ENCODE measurements at regions not wholly inside any gene's neighbourhood (a gene's known extent, or its start where the extent isn't known, plus 50 kb on each side); places are given as distances from the start of the nearest gene placed in this dataset.

DNA sequence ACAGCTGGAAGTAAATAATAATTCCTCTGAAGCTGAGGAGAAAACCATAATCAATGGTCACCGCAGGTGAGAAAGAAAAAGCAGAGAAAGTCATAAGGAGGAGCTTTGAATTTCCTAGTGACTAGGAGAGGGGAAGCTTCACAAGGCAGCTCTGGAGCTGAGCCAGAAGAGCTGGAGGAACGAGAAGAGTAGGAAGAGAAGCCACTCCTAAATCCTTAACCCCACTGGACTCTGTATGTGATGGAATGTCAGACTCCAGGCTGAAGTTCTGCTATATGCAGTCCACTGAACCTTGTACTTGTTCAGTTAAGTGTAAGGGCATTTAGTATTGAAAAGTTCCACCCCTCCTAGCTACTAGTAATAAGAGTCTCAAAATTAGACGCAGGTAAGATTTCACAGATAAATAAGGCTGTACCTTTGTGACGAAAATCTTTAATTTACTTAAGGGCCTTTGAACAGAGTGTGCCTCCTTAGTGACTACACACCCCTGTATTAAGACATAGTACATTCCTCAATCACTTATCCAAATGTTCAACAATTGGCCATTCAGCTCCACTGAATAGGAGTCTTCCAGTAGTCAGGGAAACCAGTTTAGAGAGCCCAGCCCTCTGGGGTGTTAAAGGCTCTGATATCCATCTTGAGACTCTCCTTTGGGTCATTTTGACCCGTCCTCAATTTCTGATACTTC lies 71.4 kb upstream of the UFL1 start (continued):
- TF ChIP-seq, protein P1, sequence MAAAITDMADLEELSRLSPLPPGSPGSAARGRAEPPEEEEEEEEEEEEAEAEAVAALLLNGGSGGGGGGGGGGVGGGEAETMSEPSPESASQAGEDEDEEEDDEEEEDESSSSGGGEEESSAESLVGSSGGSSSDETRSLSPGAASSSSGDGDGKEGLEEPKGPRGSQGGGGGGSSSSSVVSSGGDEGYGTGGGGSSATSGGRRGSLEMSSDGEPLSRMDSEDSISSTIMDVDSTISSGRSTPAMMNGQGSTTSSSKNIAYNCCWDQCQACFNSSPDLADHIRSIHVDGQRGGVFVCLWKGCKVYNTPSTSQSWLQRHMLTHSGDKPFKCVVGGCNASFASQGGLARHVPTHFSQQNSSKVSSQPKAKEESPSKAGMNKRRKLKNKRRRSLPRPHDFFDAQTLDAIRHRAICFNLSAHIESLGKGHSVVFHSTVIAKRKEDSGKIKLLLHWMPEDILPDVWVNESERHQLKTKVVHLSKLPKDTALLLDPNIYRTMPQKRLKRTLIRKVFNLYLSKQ (tag by site-specific recombination; IDR thresholded peaks at IDR 0.05; ENCODE audit: borderline replicate concordance), result no peak
- TF ChIP-seq GFI1B (tag by site-specific recombination; IDR thresholded peaks at IDR 0.05) (no peak), ZNF571 (tag by site-specific recombination; IDR thresholded peaks at IDR 0.05) (no peak)

DNA sequence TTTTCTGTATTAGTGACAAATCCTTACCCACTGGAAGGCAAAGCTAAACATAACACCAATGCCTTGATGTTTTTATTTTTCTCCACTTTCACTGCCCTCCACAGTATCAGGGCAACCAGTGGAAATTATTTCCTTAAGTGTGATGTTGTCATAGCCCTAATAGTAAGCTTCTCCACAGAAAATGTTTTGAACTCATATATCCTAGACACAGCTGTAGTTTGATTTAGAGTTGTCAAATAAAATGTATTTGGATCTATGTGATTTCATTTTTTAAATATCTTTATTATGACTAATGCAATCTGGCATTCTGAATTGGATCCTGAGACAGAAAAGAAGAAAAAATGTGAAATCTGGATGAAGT lies 70.9 kb upstream of the UFL1 start:
- CTCF ChIA-PET, result interaction anchor here (1.1 to 1.2 kb wide), 2 partner anchors 10 to 399 kb away, joined by 3 read pairs; no protein-coding TSS in a partner anchor
- Histone ChIP-seq H3K4me3 (ENCODE audit: low read depth, low read length) (no peak overlapping the region), H3K27ac (ENCODE audit: extremely low read depth, low read depth, low read length) (no peak overlapping the region), H3K36me3 (ENCODE audit: control insufficient read depth in 2 of 2, insufficient read depth in 1 of 2, low read length in 2 of 2) (no peaks in the 10 kb centered on the region), H3K9me3 (ENCODE audit: control insufficient read depth, insufficient read depth, low read depth, low read length) (no peaks in the 10 kb centered on the region), H3K4me1 (ENCODE audit: control insufficient read depth, insufficient read depth, low read length) (0 out of 2 replicates have a peak, but pooled peaks cover 2% of the 10 kb centered on the region)
- no peak for TF ChIP-seq SP2 (tag by site-specific recombination; IDR thresholded peaks at IDR 0.05)
- no peak for TF ChIP-seq ZBTB21 (tag by site-specific recombination; IDR thresholded peaks at IDR 0.05)
- no peak for TF ChIP-seq ZNF114 (tag by site-specific recombination; IDR thresholded peaks at IDR 0.05)
- no peak for TF ChIP-seq ZIC2 (tag by site-specific recombination; IDR thresholded peaks at IDR 0.05)
- TF ChIP-seq, protein P2, sequence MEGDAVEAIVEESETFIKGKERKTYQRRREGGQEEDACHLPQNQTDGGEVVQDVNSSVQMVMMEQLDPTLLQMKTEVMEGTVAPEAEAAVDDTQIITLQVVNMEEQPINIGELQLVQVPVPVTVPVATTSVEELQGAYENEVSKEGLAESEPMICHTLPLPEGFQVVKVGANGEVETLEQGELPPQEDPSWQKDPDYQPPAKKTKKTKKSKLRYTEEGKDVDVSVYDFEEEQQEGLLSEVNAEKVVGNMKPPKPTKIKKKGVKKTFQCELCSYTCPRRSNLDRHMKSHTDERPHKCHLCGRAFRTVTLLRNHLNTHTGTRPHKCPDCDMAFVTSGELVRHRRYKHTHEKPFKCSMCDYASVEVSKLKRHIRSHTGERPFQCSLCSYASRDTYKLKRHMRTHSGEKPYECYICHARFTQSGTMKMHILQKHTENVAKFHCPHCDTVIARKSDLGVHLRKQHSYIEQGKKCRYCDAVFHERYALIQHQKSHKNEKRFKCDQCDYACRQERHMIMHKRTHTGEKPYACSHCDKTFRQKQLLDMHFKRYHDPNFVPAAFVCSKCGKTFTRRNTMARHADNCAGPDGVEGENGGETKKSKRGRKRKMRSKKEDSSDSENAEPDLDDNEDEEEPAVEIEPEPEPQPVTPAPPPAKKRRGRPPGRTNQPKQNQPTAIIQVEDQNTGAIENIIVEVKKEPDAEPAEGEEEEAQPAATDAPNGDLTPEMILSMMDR (tag by site-specific recombination; IDR thresholded peaks at IDR 0.05), result no peak
- no peak for TF ChIP-seq YY1 (tag by site-specific recombination; IDR thresholded peaks at IDR 0.05)
- no peak for TF ChIP-seq ZNF521 (tag by site-specific recombination; IDR thresholded peaks at IDR 0.05)
- TF ChIP-seq, protein P3, sequence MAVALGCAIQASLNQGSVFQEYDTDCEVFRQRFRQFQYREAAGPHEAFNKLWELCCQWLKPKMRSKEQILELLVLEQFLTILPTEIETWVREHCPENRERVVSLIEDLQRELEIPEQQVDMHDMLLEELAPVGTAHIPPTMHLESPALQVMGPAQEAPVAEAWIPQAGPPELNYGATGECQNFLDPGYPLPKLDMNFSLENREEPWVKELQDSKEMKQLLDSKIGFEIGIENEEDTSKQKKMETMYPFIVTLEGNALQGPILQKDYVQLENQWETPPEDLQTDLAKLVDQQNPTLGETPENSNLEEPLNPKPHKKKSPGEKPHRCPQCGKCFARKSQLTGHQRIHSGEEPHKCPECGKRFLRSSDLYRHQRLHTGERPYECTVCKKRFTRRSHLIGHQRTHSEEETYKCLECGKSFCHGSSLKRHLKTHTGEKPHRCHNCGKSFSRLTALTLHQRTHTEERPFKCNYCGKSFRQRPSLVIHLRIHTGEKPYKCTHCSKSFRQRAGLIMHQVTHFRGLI (tag by site-specific recombination; IDR thresholded peaks at IDR 0.05), result no peak
- TF ChIP-seq ZNF132 (tag by site-specific recombination; IDR thresholded peaks at IDR 0.05; ENCODE audit: borderline replicate concordance), result no peak
- TF ChIP-seq ZNF157 (tag by site-specific recombination; IDR thresholded peaks at IDR 0.05), result no peak
- TF ChIP-seq, protein P4, sequence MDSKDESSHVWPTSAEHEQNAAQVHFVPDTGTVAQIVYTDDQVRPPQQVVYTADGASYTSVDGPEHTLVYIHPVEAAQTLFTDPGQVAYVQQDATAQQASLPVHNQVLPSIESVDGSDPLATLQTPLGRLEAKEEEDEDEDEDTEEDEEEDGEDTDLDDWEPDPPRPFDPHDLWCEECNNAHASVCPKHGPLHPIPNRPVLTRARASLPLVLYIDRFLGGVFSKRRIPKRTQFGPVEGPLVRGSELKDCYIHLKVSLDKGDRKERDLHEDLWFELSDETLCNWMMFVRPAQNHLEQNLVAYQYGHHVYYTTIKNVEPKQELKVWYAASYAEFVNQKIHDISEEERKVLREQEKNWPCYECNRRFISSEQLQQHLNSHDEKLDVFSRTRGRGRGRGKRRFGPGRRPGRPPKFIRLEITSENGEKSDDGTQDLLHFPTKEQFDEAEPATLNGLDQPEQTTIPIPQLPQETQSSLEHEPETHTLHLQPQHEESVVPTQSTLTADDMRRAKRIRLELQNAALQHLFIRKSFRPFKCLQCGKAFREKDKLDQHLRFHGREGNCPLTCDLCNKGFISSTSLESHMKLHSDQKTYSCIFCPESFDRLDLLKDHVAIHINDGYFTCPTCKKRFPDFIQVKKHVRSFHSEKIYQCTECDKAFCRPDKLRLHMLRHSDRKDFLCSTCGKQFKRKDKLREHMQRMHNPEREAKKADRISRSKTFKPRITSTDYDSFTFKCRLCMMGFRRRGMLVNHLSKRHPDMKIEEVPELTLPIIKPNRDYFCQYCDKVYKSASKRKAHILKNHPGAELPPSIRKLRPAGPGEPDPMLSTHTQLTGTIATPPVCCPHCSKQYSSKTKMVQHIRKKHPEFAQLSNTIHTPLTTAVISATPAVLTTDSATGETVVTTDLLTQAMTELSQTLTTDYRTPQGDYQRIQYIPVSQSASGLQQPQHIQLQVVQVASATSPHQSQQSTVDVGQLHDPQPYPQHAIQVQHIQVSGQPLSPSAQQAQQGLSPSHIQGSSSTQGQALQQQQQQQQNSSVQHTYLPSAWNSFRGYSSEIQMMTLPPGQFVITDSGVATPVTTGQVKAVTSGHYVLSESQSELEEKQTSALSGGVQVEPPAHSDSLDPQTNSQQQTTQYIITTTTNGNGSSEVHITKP (tag by site-specific recombination; IDR thresholded peaks at IDR 0.05), result no peak
- no peak for TF ChIP-seq MYNN (tag by site-specific recombination; IDR thresholded peaks at IDR 0.05; ENCODE audit: borderline replicate concordance)
- TF ChIP-seq, protein P5, sequence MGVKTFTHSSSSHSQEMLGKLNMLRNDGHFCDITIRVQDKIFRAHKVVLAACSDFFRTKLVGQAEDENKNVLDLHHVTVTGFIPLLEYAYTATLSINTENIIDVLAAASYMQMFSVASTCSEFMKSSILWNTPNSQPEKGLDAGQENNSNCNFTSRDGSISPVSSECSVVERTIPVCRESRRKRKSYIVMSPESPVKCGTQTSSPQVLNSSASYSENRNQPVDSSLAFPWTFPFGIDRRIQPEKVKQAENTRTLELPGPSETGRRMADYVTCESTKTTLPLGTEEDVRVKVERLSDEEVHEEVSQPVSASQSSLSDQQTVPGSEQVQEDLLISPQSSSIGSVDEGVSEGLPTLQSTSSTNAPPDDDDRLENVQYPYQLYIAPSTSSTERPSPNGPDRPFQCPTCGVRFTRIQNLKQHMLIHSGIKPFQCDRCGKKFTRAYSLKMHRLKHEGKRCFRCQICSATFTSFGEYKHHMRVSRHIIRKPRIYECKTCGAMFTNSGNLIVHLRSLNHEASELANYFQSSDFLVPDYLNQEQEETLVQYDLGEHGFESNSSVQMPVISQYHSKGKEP (tag by site-specific recombination; IDR thresholded peaks at IDR 0.05), result no peak
- TF ChIP-seq ZNF366 (tag by site-specific recombination; conservative IDR thresholded peaks at IDR 0.05), result no peak
- no peak for TF ChIP-seq ZNF548 (tag by site-specific recombination; IDR thresholded peaks at IDR 0.05)
- no peak for TF ChIP-seq ZNF184 (tag by site-specific recombination; IDR thresholded peaks at IDR 0.05)
- TF ChIP-seq ZNF777 (tag by site-specific recombination; IDR thresholded peaks at IDR 0.05; ENCODE audit: borderline replicate concordance), result no peak
- POLR2A ChIA-PET, result no interaction called here

Data from HEK293 (cell line).